OCI-LY3 (cell line): ENCODE measurements at regions not wholly inside any gene's neighbourhood (a gene's known extent, or its start where the extent isn't known, plus 50 kb on each side); places are given as distances from the start of the nearest gene placed in this dataset.

Experiments used
- H2AFZ ChIP-seq: fragments of 200-600, 300-600 bp; shearing (Covaris generic); 2 replicates; pipeline ENCODE4 v1.6.0; 2014; ENCODE audit warnings: antibody characterized with exemption, low read depth, low read length
- H3K27ac ChIP-seq: fragments of 200-600, 300-600 bp; sonication (generic); 2 replicates; pipeline ENCODE4 v1.5.1; 2014; ENCODE audit warnings: mild to moderate bottlenecking, low read length, moderate library complexity, mixed read lengths
- H3K27me3 ChIP-seq: fragments of 200-600, 300-600 bp; sonication (generic); 2 replicates; pipeline ENCODE4 v1.6.1; 2014; ENCODE audit warnings: low read depth, low read length, mixed read lengths
- H3K36me3 ChIP-seq: fragments of 200-600, 300-600 bp; sonication (generic); replicated peaks from 2 replicates; pipeline ENCODE3; 2014; ENCODE audit warnings: low read depth, low read length, mixed read lengths
- H3K4me1 ChIP-seq: fragments of 300-600, 200-600 bp; sonication (generic); 2 replicates; pipeline ENCODE4 v1.6.1; 2014; ENCODE audit warnings: low read length, mixed read lengths
- H3K4me2 ChIP-seq: fragments of 200-600, 300-600 bp; sonication (generic); 2 replicates; pipeline ENCODE4 v1.6.1; 2014; ENCODE audit warnings: low read length, mixed read lengths
- H3K4me3 ChIP-seq: fragments of 300-600, 200-600 bp; sonication (generic); 2 replicates; pipeline ENCODE4 v1.5.1; 2014; ENCODE audit warnings: antibody characterized with exemption, mild to moderate bottlenecking, low read length, moderate library complexity
- H3K79me2 ChIP-seq: fragments of 300-600, 200-600 bp; shearing (Covaris generic); 2 replicates; pipeline ENCODE4 v1.6.1; 2014; ENCODE audit warnings: mild to moderate bottlenecking, low read length, mixed read lengths
- H3K9ac ChIP-seq: fragments of 300-600, 200-600 bp; shearing (Covaris generic); 2 replicates; pipeline ENCODE4 v1.6.0; 2014; ENCODE audit warnings: mild to moderate bottlenecking, low read length, moderate library complexity
- H3K9me3 ChIP-seq: fragments of 200-600, 300-600 bp; shearing (Covaris generic); 2 replicates; pipeline ENCODE4 v1.6.1; 2014; ENCODE audit warnings: low read length, mixed read lengths; ENCODE audit not compliant: insufficient read depth
- H4K20me1 ChIP-seq: fragments of 200-600, 300-600 bp; sonication (generic); 2 replicates; pipeline ENCODE4 v1.6.1; 2016; ENCODE audit warnings: low read length, mixed read lengths; ENCODE audit not compliant: insufficient read depth
- CTCF ChIP-seq: fragments of 200-600, 300-600 bp; sonication (generic); IDR thresholded peaks from 2 replicates; pipeline ENCODE4 v1.5.1; 2014; ENCODE audit warnings: antibody characterized with exemption, low read length, low read depth
- EZH2phosphoT487 ChIP-seq: fragments of 200-600 bp; shearing (Covaris generic); IDR thresholded peaks from 2 replicates; pipeline ENCODE4 v1.6.1; 2018; ENCODE audit warnings: antibody characterized with exemption, mixed run types, low read depth

GRCh38 chr3:171967932-171968678 is 71.3 kb upstream of the FNDC3B start:
- TF ChIP-seq CTCF (no peak), EZH2phosphoT487 (no peak)
- Histone ChIP-seq H3K9me3 (no peaks in the 10 kb centered on the region), H3K4me2 (no peak overlapping the region), H3K36me3 (no peaks in the 10 kb centered on the region), H3K4me1 (no peaks in the 10 kb centered on the region), H3K27ac (no peak overlapping the region), H3K79me2 (no peaks in the 10 kb centered on the region), H3K27me3 (no peaks in the 10 kb centered on the region), H4K20me1 (no peaks in the 10 kb centered on the region), H3K9ac (no peak overlapping the region), H2AFZ (no peak overlapping the region), H3K4me3 (no peak overlapping the region)

GRCh38 chr3:171970301-171970788 is 69.0 kb upstream of the FNDC3B start:
- Histone ChIP-seq H3K27me3 (no peaks in the 10 kb centered on the region), H3K79me2 (no peaks in the 10 kb centered on the region), H3K36me3 (no peaks in the 10 kb centered on the region), H2AFZ (no peak overlapping the region), H3K4me3 (no peak overlapping the region), H4K20me1 (no peaks in the 10 kb centered on the region), H3K9me3 (no peaks in the 10 kb centered on the region), H3K4me2 (no peak overlapping the region), H3K27ac (no peak overlapping the region), H3K4me1 (no peaks in the 10 kb centered on the region), H3K9ac (no peak overlapping the region)
- TF ChIP-seq EZH2phosphoT487 (no peak), CTCF (no peak)

- Histone ChIP-seq H3K4me2 (no peak overlapping the region), H3K9me3 (no peaks in the 10 kb centered on the region), H3K36me3 (no peaks in the 10 kb centered on the region), H3K4me3 (no peak overlapping the region), H3K27ac (no peak overlapping the region), H3K27me3 (no peaks in the 10 kb centered on the region), H2AFZ (no peak overlapping the region), H3K9ac (no peak overlapping the region), H3K4me1 (no peaks in the 10 kb centered on the region), H3K79me2 (no peaks in the 10 kb centered on the region), H4K20me1 (no peaks in the 10 kb centered on the region)
- TF ChIP-seq EZH2phosphoT487 (no peak), CTCF (no peak)
Observed at GRCh38 chr3:171971919-171972514, 67.4 kb upstream of the FNDC3B start.

- Histone ChIP-seq H3K79me2 (no peaks in the 10 kb centered on the region), H3K9me3 (no peaks in the 10 kb centered on the region), H3K4me3 (no peak overlapping the region), H3K36me3 (no peaks in the 10 kb centered on the region), H3K9ac (no peak overlapping the region), H3K27me3 (no peaks in the 10 kb centered on the region), H3K4me1 (peaks cover 6% of the 10 kb centered on the region), H3K4me2 (no peak overlapping the region), H3K27ac (no peak overlapping the region), H4K20me1 (no peaks in the 10 kb centered on the region), H2AFZ (no peak overlapping the region)
- TF ChIP-seq EZH2phosphoT487 (no peak), CTCF (no peak)
Observed at GRCh38 chr3:171972871-171973348, 66.5 kb upstream of the FNDC3B start.
